ENCODE measurements at regions not wholly inside any gene's neighbourhood (a gene's known extent, or its start where the extent isn't known, plus 50 kb on each side); places are given as distances from the start of the nearest gene placed in this dataset.

- no peak for TF ChIP-seq CTCF (conservative IDR thresholded peaks at IDR 0.05; ENCODE audit: control insufficient read depth, insufficient read depth, low read depth, low read length)
- DNase-seq (ENCODE audit: low read depth), result no peak
- no peak overlapping the region for H3K4me3 ChIP-seq (ENCODE audit: control insufficient read depth, low read depth, low read length)
Observed at GRCh38 chr3:18892047-18892446, 256.3 kb upstream of the KCNH8 start.

- H3K4me3 ChIP-seq (ENCODE audit: control insufficient read depth, low read depth, low read length), result no peak overlapping the region
- DNase-seq (ENCODE audit: low read depth), result no peak
- TF ChIP-seq CTCF (conservative IDR thresholded peaks at IDR 0.05; ENCODE audit: control insufficient read depth, insufficient read depth, low read depth, low read length), result no peak
Observed at GRCh38 chr3:18891641-18892040, 256.7 kb upstream of the KCNH8 start.

GRCh38 chr3:18890449-18890848, 257.9 kb upstream of the KCNH8 start:
- no peak for TF ChIP-seq CTCF (conservative IDR thresholded peaks at IDR 0.05; ENCODE audit: control insufficient read depth, insufficient read depth, low read depth, low read length)
- no peak overlapping the region for H3K4me3 ChIP-seq (ENCODE audit: control insufficient read depth, low read depth, low read length)
- DNase-seq (ENCODE audit: low read depth), result no peak

- H3K4me3 ChIP-seq (ENCODE audit: control insufficient read depth, low read depth, low read length), result no peak overlapping the region
- DNase-seq (ENCODE audit: low read depth), result no peak
- no peak for TF ChIP-seq CTCF (conservative IDR thresholded peaks at IDR 0.05; ENCODE audit: control insufficient read depth, insufficient read depth, low read depth, low read length)
Observed at GRCh38 chr3:18888819-18889218, 259.5 kb upstream of the KCNH8 start.

- no peak overlapping the region for H3K4me3 ChIP-seq (ENCODE audit: control insufficient read depth, low read depth, low read length)
- no peak for TF ChIP-seq CTCF (conservative IDR thresholded peaks at IDR 0.05; ENCODE audit: control insufficient read depth, insufficient read depth, low read depth, low read length)
- no peak for DNase-seq (ENCODE audit: low read depth)
Observed at GRCh38 chr3:18888370-18888769, 259.9 kb upstream of the KCNH8 start.

GRCh38 chr3:18886331-18886730, 262.0 kb upstream of the KCNH8 start:
- no peak for TF ChIP-seq CTCF (conservative IDR thresholded peaks at IDR 0.05; ENCODE audit: control insufficient read depth, insufficient read depth, low read depth, low read length)
- H3K4me3 ChIP-seq (ENCODE audit: control insufficient read depth, low read depth, low read length), result no peak overlapping the region
- DNase-seq (ENCODE audit: low read depth), result no peak

- H3K4me3 ChIP-seq (ENCODE audit: control insufficient read depth, low read depth, low read length), result no peak overlapping the region
- TF ChIP-seq CTCF (conservative IDR thresholded peaks at IDR 0.05; ENCODE audit: control insufficient read depth, insufficient read depth, low read depth, low read length), result no peak
- DNase-seq (ENCODE audit: low read depth), result no peak
Observed at GRCh38 chr3:18885612-18886011, 262.7 kb upstream of the KCNH8 start.
